ENCODE measurements at regions not wholly inside any gene's neighbourhood (a gene's known extent, or its start where the extent isn't known, plus 50 kb on each side); places are given as distances from the start of the nearest gene placed in this dataset.

GRCh38 chr9:129469988-129470316 is 150.9 kb downstream of the C9orf50 start:
- in situ Hi-C loops (cut with MboI): no loop called here
- H3K79me2 ChIP-seq (ENCODE audit: insufficient read depth): no peaks in the 10 kb centered on the region
- no peak overlapping the region for H3K4me3 ChIP-seq
- H3K27ac ChIP-seq: 0 out of 2 replicates have a peak overlapping the region, but pooled peaks have one; percentile 14
- H4K20me1 ChIP-seq (ENCODE audit: insufficient read depth): no peaks in the 10 kb centered on the region
- H3F3A ChIP-seq (ENCODE audit: insufficient read depth): peaks cover 10% of the 10 kb centered on the region; the same call in 1 of the 2 replicates
- H3K4me2 ChIP-seq (ENCODE audit: unreplicated experiment): no peak overlapping the region
- peak overlapping the region; percentile 51; the same call in 1 of the 2 replicates for H3K9ac ChIP-seq
- H3K36me3 ChIP-seq (ENCODE audit: low read depth): no peaks in the 10 kb centered on the region
- DNase-seq: no peak
- no peak overlapping the region for H2AFZ ChIP-seq
- H3K4me1 ChIP-seq (ENCODE audit: insufficient read depth): peaks cover 35% of the 10 kb centered on the region
- no peaks in the 10 kb centered on the region for H3K9me2 ChIP-seq (ENCODE audit: insufficient read depth)
- no peaks in the 10 kb centered on the region for H3K27me3 ChIP-seq (replicated peaks; ENCODE audit: insufficient read depth)
- WGBS, 2 experiments (ENCODE audit: low coverage in 1 of 2, low lambda C conversion rate in 2 of 2, missing lambda C conversion rate in 2 of 2): 83 to 88% methylated on average over 5 to 6 of the region's 6 CpGs
- TF ChIP-seq EZH2phosphoT487 (IDR thresholded peaks at IDR 0.05; ENCODE audit: insufficient read depth, low read depth): no peak
- TF ChIP-seq EZH2 (IDR thresholded peaks at IDR 0.05; ENCODE audit: insufficient read depth, poor library complexity, severe bottlenecking): no peak
- H3K9me3 ChIP-seq (ENCODE audit: low read depth): no peaks in the 10 kb centered on the region

DNA sequence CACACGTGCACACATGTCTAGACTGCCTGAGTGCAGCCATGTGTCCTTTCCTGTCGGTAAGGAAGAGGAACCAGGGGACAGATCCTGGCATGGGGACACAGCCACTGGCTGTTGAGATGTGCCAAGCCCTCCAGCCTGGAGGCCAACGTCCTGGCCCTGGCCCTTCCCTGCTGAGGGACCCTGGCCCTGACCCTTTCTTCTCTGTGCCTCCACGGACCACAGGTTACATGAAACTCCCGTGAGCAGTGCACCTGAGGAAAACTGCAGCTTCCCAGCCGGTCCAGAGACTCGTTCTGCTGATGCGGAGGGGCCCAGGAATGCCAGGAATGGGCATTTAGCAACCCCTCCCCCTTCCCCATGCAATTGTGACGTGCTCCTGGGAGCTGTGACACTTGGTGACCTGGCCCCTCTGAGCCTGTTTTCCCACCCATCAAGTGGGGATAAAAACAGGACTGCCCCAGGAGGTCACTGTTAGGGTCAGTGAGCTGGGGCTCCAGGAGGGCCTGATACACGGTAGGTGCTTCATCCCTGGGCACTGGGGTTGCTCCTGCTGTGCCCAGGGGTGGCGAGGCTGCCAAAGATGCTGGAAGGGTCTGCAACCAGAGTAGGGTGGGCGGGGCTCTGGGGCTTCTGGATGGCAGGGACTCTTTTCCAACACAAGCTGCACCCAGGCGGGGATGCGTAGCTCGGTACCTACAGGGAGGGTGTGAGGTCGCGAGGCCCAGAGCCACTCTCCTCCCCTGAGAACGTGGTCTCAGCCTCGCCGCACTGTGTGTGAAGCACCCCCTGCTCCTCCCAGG is 151.5 kb downstream of the C9orf50 start:
- 70 to 76% methylated on average over 16 to 20 of the region's 20 CpGs for WGBS, 2 experiments (ENCODE audit: low coverage in 1 of 2, low lambda C conversion rate in 2 of 2, missing lambda C conversion rate in 2 of 2)
- H3K4me1 ChIP-seq (ENCODE audit: insufficient read depth): peaks cover 37% of the 10 kb centered on the region
- no peaks in the 10 kb centered on the region for H3K9me2 ChIP-seq (ENCODE audit: insufficient read depth)
- TF ChIP-seq EZH2phosphoT487 (IDR thresholded peaks at IDR 0.05; ENCODE audit: insufficient read depth, low read depth) (no peak), EZH2 (IDR thresholded peaks at IDR 0.05; ENCODE audit: insufficient read depth, poor library complexity, severe bottlenecking) (no peak)
- no peaks in the 10 kb centered on the region for H4K20me1 ChIP-seq (ENCODE audit: insufficient read depth)
- no peaks in the 10 kb centered on the region for H3K36me3 ChIP-seq (ENCODE audit: low read depth)
- in situ Hi-C loops (cut with MboI): no loop called here
- H3K4me3 ChIP-seq: no peak overlapping the region
- no peaks in the 10 kb centered on the region for H3K79me2 ChIP-seq (ENCODE audit: insufficient read depth)
- no peaks in the 10 kb centered on the region for H3K9me3 ChIP-seq (ENCODE audit: low read depth)
- H3F3A ChIP-seq (ENCODE audit: insufficient read depth): peaks cover 10% of the 10 kb centered on the region; the same call in 1 of the 2 replicates
- no peak overlapping the region for H3K4me2 ChIP-seq (ENCODE audit: unreplicated experiment)
- H3K27me3 ChIP-seq (replicated peaks; ENCODE audit: insufficient read depth): no peaks in the 10 kb centered on the region
- DNase-seq: no peak
- no peak overlapping the region for H3K27ac ChIP-seq
- no peak overlapping the region for H2AFZ ChIP-seq
- H3K9ac ChIP-seq: no peak overlapping the region

- no peak for DNase-seq
- no peaks in the 10 kb centered on the region for H3K9me2 ChIP-seq (ENCODE audit: insufficient read depth)
- WGBS, 2 experiments (ENCODE audit: low coverage in 1 of 2, low lambda C conversion rate in 2 of 2, missing lambda C conversion rate in 2 of 2): 88 to 91% methylated on average over 15 to 19 of the region's 19 CpGs
Observed at GRCh38 chr9:129467739-129468666, 152.9 kb downstream of the C9orf50 start.

GRCh38 chr9:129467004-129467588 is 153.8 kb downstream of the C9orf50 start:
- Histone ChIP-seq H3F3A (ENCODE audit: insufficient read depth) (no peaks in the 10 kb centered on the region; the same call in 1 of the 2 replicates), H4K20me1 (ENCODE audit: insufficient read depth) (no peaks in the 10 kb centered on the region), H3K27ac (no peak overlapping the region), H3K4me1 (ENCODE audit: insufficient read depth) (peaks cover 24% of the 10 kb centered on the region), H3K9me2 (ENCODE audit: insufficient read depth) (no peaks in the 10 kb centered on the region), H3K4me3 (no peak overlapping the region), H3K9me3 (ENCODE audit: low read depth) (no peaks in the 10 kb centered on the region), H3K79me2 (ENCODE audit: insufficient read depth) (no peaks in the 10 kb centered on the region), H3K36me3 (ENCODE audit: low read depth) (no peaks in the 10 kb centered on the region), H3K27me3 (replicated peaks; ENCODE audit: insufficient read depth) (no peaks in the 10 kb centered on the region), H2AFZ (no peak overlapping the region), H3K9ac (no peak overlapping the region), H3K4me2 (ENCODE audit: unreplicated experiment) (no peak overlapping the region)
- no peak for DNase-seq
- in situ Hi-C loops (cut with MboI): no loop called here
- WGBS, 2 experiments (ENCODE audit: low coverage in 1 of 2, low lambda C conversion rate in 2 of 2, missing lambda C conversion rate in 2 of 2): 74 to 84% methylated on average over 10 of the region's 10 CpGs
- no peak for TF ChIP-seq EZH2 (IDR thresholded peaks at IDR 0.05; ENCODE audit: insufficient read depth, poor library complexity, severe bottlenecking)
- TF ChIP-seq EZH2phosphoT487 (IDR thresholded peaks at IDR 0.05; ENCODE audit: insufficient read depth, low read depth): no peak

More at GRCh38 chr9:129467739-129468666, 152.9 kb downstream of the C9orf50 start:
- in situ Hi-C loops (cut with MboI): no loop called here
- Histone ChIP-seq H3K27me3 (replicated peaks; ENCODE audit: insufficient read depth) (no peaks in the 10 kb centered on the region), H3K79me2 (ENCODE audit: insufficient read depth) (no peaks in the 10 kb centered on the region), H2AFZ (no peak overlapping the region), H3K9ac (no peak overlapping the region), H3K4me1 (ENCODE audit: insufficient read depth) (peaks cover 25% of the 10 kb centered on the region), H3K4me3 (no peak overlapping the region), H3K9me3 (ENCODE audit: low read depth) (no peaks in the 10 kb centered on the region), H3K36me3 (ENCODE audit: low read depth) (no peaks in the 10 kb centered on the region), H3F3A (ENCODE audit: insufficient read depth) (no peaks in the 10 kb centered on the region; the same call in 1 of the 2 replicates), H3K4me2 (ENCODE audit: unreplicated experiment) (no peak overlapping the region), H4K20me1 (ENCODE audit: insufficient read depth) (no peaks in the 10 kb centered on the region), H3K27ac (no peak overlapping the region)
- no peak for TF ChIP-seq EZH2phosphoT487 (IDR thresholded peaks at IDR 0.05; ENCODE audit: insufficient read depth, low read depth)
- TF ChIP-seq EZH2 (IDR thresholded peaks at IDR 0.05; ENCODE audit: insufficient read depth, poor library complexity, severe bottlenecking): no peak

All from GM23248 (cell line).